OCI-LY3 (cell line): ENCODE measurements at regions not wholly inside any gene's neighbourhood (a gene's known extent, or its start where the extent isn't known, plus 50 kb on each side); places are given as distances from the start of the nearest gene placed in this dataset.

Experiments used
- CTCF ChIP-seq: fragments of 200-600, 300-600 bp; sonication (generic); IDR thresholded peaks from 2 replicates; pipeline ENCODE4 v1.5.1; 2014; ENCODE audit warnings: antibody characterized with exemption, low read length, low read depth
- EZH2phosphoT487 ChIP-seq: fragments of 200-600 bp; shearing (Covaris generic); IDR thresholded peaks from 2 replicates; pipeline ENCODE4 v1.6.1; 2018; ENCODE audit warnings: antibody characterized with exemption, mixed run types, low read depth

GRCh38 chr18:29930231-29930630, 1112.3 kb downstream of the DSC3 start:
- TF ChIP-seq CTCF = no peak
- TF ChIP-seq EZH2phosphoT487 = no peak
